ENCODE measurements at regions not wholly inside any gene's neighbourhood (a gene's known extent, or its start where the extent isn't known, plus 50 kb on each side); places are given as distances from the start of the nearest gene placed in this dataset.

DNA sequence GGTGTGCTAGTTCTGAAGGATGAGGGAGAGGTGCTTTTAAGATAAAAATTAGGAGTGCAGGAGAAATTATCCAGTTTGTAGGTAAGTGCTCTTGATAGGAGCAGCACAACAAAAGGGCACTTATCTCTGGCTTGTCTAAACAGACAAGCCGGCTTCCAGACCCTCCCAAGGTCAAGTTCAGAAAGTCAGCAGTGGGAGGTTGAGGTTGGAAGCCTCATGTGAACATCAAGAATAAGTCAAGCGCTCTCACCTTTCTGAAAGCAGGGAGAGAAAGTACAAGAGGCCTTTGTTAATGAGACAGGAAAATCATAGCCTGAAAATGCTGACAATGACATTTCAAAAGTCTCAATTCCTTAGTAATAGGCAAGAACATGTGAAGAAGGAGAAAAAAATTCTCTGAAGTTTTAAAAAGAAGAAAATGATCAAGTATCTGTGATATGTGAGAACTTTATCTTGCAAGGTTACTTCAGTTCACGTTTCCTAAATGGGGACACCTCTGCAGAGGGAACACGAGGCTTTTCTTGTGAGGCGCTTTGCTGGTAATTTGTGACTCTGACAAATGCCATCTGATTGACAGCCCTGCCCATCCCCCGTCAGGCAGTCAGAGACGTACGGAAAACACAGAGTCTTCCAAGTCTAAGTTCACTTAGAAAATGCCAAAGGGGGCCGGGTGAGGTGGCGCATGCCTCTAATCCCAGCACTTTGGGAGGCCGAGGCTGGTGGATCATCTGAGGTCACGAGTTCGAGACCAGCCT is 62.2 kb downstream of the TIGD2 start (continued):
- TF ChIP-seq, protein P1, sequence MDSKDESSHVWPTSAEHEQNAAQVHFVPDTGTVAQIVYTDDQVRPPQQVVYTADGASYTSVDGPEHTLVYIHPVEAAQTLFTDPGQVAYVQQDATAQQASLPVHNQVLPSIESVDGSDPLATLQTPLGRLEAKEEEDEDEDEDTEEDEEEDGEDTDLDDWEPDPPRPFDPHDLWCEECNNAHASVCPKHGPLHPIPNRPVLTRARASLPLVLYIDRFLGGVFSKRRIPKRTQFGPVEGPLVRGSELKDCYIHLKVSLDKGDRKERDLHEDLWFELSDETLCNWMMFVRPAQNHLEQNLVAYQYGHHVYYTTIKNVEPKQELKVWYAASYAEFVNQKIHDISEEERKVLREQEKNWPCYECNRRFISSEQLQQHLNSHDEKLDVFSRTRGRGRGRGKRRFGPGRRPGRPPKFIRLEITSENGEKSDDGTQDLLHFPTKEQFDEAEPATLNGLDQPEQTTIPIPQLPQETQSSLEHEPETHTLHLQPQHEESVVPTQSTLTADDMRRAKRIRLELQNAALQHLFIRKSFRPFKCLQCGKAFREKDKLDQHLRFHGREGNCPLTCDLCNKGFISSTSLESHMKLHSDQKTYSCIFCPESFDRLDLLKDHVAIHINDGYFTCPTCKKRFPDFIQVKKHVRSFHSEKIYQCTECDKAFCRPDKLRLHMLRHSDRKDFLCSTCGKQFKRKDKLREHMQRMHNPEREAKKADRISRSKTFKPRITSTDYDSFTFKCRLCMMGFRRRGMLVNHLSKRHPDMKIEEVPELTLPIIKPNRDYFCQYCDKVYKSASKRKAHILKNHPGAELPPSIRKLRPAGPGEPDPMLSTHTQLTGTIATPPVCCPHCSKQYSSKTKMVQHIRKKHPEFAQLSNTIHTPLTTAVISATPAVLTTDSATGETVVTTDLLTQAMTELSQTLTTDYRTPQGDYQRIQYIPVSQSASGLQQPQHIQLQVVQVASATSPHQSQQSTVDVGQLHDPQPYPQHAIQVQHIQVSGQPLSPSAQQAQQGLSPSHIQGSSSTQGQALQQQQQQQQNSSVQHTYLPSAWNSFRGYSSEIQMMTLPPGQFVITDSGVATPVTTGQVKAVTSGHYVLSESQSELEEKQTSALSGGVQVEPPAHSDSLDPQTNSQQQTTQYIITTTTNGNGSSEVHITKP (tag by site-specific recombination; IDR thresholded peaks at IDR 0.05): no peak

DNA sequence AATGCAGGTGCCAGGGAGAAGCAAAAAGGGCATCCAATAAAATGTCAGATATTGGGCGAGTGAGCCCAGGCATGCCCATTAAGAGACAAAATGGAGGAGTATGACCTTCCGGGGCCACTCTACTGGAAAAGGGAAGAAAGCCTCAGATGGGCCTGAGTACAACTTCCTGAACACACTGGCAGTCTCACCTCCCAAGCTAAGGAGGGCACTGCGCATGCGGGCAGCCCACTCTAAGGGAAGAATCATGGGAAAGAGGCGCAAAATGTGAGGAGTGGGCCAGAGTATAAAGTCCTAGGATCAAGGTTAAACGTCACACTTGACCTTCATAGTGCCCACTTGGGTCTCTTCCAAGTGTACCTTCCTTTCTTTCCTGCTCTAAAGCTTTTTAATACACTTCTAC is 63.5 kb downstream of the TIGD2 start:
- TF ChIP-seq ZNF529 (tag by site-specific recombination; IDR thresholded peaks at IDR 0.05; ENCODE audit: insufficient replicate concordance) (no peak), ZNF221 (tag by site-specific recombination; IDR thresholded peaks at IDR 0.05; ENCODE audit: borderline replicate concordance) (no peak), EGR2 (tag by site-specific recombination; IDR thresholded peaks at IDR 0.05; ENCODE audit: low read depth) (no peak), ZNF571 (tag by site-specific recombination; IDR thresholded peaks at IDR 0.05) (no peak), ZBTB8A (tag by site-specific recombination; IDR thresholded peaks at IDR 0.05) (no peak), ZNF473 (tag by site-specific recombination; IDR thresholded peaks at IDR 0.05) (no peak), ZSCAN16 (tag by site-specific recombination; IDR thresholded peaks at IDR 0.05) (no peak), ZNF184 (tag by site-specific recombination; IDR thresholded peaks at IDR 0.05) (no peak), ZNF10 (tag by site-specific recombination; IDR thresholded peaks at IDR 0.05) (no peak), ZNF394 (tag by site-specific recombination; IDR thresholded peaks at IDR 0.05; ENCODE audit: borderline replicate concordance) (no peak)
- TF ChIP-seq, protein P2, sequence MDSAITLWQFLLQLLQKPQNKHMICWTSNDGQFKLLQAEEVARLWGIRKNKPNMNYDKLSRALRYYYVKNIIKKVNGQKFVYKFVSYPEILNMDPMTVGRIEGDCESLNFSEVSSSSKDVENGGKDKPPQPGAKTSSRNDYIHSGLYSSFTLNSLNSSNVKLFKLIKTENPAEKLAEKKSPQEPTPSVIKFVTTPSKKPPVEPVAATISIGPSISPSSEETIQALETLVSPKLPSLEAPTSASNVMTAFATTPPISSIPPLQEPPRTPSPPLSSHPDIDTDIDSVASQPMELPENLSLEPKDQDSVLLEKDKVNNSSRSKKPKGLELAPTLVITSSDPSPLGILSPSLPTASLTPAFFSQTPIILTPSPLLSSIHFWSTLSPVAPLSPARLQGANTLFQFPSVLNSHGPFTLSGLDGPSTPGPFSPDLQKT (IDR thresholded peaks at IDR 0.05; ENCODE audit: borderline replicate concordance, low read depth, low read length): no peak
- Histone ChIP-seq H3K4me1 (ENCODE audit: control insufficient read depth, insufficient read depth, low read length) (no peaks in the 10 kb centered on the region), H3K27ac (ENCODE audit: extremely low read depth, low read depth, low read length) (no peak overlapping the region), H3K36me3 (ENCODE audit: control insufficient read depth in 2 of 2, insufficient read depth in 1 of 2, low read length in 2 of 2) (no peaks in the 10 kb centered on the region), H3K9me3 (ENCODE audit: control insufficient read depth, insufficient read depth, low read depth, low read length) (no peaks in the 10 kb centered on the region), H3K4me3 (ENCODE audit: low read depth, low read length) (no peak overlapping the region)
- ChIA-PET CTCF (no interaction called here), POLR2A (no interaction called here)

DNA sequence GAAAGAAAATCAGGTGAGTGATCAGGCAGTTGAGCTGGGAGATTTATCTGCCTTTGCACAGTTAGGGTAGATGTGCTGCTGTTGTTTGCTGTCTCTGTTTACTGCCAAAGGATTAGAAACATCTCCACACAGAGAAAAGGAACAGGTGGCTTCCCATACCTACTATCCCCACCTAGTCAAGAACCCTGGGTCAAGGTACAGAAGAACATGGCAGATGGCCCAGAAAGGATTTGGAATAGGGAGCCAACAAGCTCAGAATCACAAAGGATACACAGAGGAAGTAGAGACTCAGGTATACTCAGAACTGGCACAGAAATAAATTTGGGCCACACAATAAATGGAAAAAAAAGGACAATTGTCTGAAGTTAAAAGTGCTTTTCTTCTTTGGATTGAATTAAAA is 64.3 kb downstream of the TIGD2 start:
- H3K4me1 ChIP-seq (ENCODE audit: control insufficient read depth, insufficient read depth, low read length): no peaks in the 10 kb centered on the region
- ChIA-PET POLR2A (no interaction called here), CTCF (no interaction called here)
- H3K36me3 ChIP-seq (ENCODE audit: control insufficient read depth in 2 of 2, insufficient read depth in 1 of 2, low read length in 2 of 2): no peaks in the 10 kb centered on the region
- no peak overlapping the region for H3K27ac ChIP-seq (ENCODE audit: extremely low read depth, low read depth, low read length)
- H3K4me3 ChIP-seq (ENCODE audit: low read depth, low read length): no peak overlapping the region
- no peaks in the 10 kb centered on the region for H3K9me3 ChIP-seq (ENCODE audit: control insufficient read depth, insufficient read depth, low read depth, low read length)
- TF ChIP-seq, protein P3, sequence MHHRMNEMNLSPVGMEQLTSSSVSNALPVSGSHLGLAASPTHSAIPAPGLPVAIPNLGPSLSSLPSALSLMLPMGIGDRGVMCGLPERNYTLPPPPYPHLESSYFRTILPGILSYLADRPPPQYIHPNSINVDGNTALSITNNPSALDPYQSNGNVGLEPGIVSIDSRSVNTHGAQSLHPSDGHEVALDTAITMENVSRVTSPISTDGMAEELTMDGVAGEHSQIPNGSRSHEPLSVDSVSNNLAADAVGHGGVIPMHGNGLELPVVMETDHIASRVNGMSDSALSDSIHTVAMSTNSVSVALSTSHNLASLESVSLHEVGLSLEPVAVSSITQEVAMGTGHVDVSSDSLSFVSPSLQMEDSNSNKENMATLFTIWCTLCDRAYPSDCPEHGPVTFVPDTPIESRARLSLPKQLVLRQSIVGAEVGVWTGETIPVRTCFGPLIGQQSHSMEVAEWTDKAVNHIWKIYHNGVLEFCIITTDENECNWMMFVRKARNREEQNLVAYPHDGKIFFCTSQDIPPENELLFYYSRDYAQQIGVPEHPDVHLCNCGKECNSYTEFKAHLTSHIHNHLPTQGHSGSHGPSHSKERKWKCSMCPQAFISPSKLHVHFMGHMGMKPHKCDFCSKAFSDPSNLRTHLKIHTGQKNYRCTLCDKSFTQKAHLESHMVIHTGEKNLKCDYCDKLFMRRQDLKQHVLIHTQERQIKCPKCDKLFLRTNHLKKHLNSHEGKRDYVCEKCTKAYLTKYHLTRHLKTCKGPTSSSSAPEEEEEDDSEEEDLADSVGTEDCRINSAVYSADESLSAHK (tag by site-specific recombination; IDR thresholded peaks at IDR 0.05): no peak
- TF ChIP-seq KLF1 (tag by site-specific recombination; IDR thresholded peaks at IDR 0.05) (no peak), SALL2 (tag by site-specific recombination; IDR thresholded peaks at IDR 0.05; ENCODE audit: borderline replicate concordance) (no peak), MEIS1 (CRISPR knock-in tag; IDR thresholded peaks at IDR 0.05; ENCODE audit: borderline replicate concordance) (no peak), SP3 (tag by site-specific recombination; IDR thresholded peaks at IDR 0.05) (no peak), ZNF311 (tag by site-specific recombination; IDR thresholded peaks at IDR 0.05; ENCODE audit: borderline replicate concordance) (no peak), SCRT1 (tag by site-specific recombination; IDR thresholded peaks at IDR 0.05; ENCODE audit: borderline replicate concordance) (no peak), KLF9 (tag by site-specific recombination; IDR thresholded peaks at IDR 0.05; ENCODE audit: low read depth) (no peak), ZBTB21 (tag by site-specific recombination; IDR thresholded peaks at IDR 0.05) (no peak), ZNF24 (tag by site-specific recombination; IDR thresholded peaks at IDR 0.05) (no peak)
